HCT116 (cell line): ENCODE measurements at regions not wholly inside any gene's neighbourhood (a gene's known extent, or its start where the extent isn't known, plus 50 kb on each side); places are given as distances from the start of the nearest gene placed in this dataset.

Experiments
- ATAC-seq: fragments of 200-7000 bp; cut with Tn5 transposase; 2 replicates; pipeline ENCODE4 v1.9.1; 2020; ENCODE audit warnings: mild to moderate bottlenecking, moderate library complexity
- BruUV-seq: library from RNA; stranded (reverse); fragments of 400-500 nt; replicated peaks from 2 replicates; lab custom pipeline; 2021; lab: Mats Ljungman, UMichigan
- CTCF ChIA-PET: fragments of 300-600 bp; sonication (Branson Sonifier 250); formaldehyde crosslinking; loops from one replicate; lab custom pipeline; 2021; ENCODE audit warnings: antibody characterized with exemption; lab: Charles Lee
- POLR2A ChIA-PET: fragments of 300-600, 350-600 bp; sonication (Branson Sonifier 250); formaldehyde crosslinking; loops from one replicate; lab custom pipeline; 2021; ENCODE audit warnings: antibody characterized with exemption; lab: Charles Lee
- RAD21 ChIA-PET, 2 experiments: fragments of 300-600 bp; sonication (Branson Sonifier 250); formaldehyde crosslinking; loops; one replicate each; lab custom pipeline; 2023; ENCODE audit warnings: low total read pairs in 2 of 2; ENCODE audit not compliant: uncharacterized antibody in 2 of 2, unreplicated experiment in 2 of 2, low non-redundant PET in 1 of 2; lab: Charles Lee
- DNase-seq: peaks from one replicate; pipeline ENCODE4 v3.0.0-alpha.2; 2010; ENCODE audit warnings: low read depth, low spot score
- H2AFZ ChIP-seq: fragments of 200-600 bp; shearing (Covaris generic), sonication (generic); 2 replicates; pipeline ENCODE4 v1.6.1; 2017; ENCODE audit warnings: low read depth, mixed run types, mixed read lengths, antibody characterized with exemption, low read length; ENCODE audit not compliant: poor library complexity, severe bottlenecking
- H3K27ac ChIP-seq: 2 replicates; pipeline ENCODE4 v1.5.1; 2012; ENCODE audit warnings: low read depth, low read length
- H3K27me3 ChIP-seq: fragments of 200-600 bp; sonication (generic); 2 replicates; pipeline ENCODE4 v1.6.1; 2016; ENCODE audit warnings: mixed run types, low read length, mixed read lengths; ENCODE audit not compliant: insufficient read depth
- H3K36me3 ChIP-seq, 2 experiments: fragments of 200-500 bp in 1 of 2; fragments of 200-600 bp in 1 of 2; sonication (Bioruptor generic) in 1 of 2; sonication (generic) in 1 of 2; 2 replicates each; pipeline versions ENCODE4 v1.5.1 to v1.6.1; 2014 to 2016; ENCODE audit warnings: low read length in 2 of 2, inconsistent platforms in 1 of 2, mixed read lengths in 1 of 2, mixed run types in 1 of 2; ENCODE audit not compliant: insufficient read depth in 2 of 2, control insufficient read depth in 1 of 2
- H3K4me1 ChIP-seq, 2 experiments: fragments of 200-600 bp in 1 of 2; sonication (generic) in 1 of 2; 2 replicates each; pipeline versions ENCODE4 v1.5.1 to v1.6.1; 2012 to 2017; ENCODE audit warnings: low read length in 2 of 2, inconsistent platforms in 1 of 2, mild to moderate bottlenecking in 1 of 2, mixed read lengths in 1 of 2, mixed run types in 1 of 2, moderate library complexity in 1 of 2; ENCODE audit not compliant: insufficient read depth in 2 of 2, control insufficient read depth in 1 of 2
- H3K4me2 ChIP-seq: fragments of 200-600 bp; sonication (generic); 2 replicates; pipeline ENCODE4 v1.6.1; 2017; ENCODE audit warnings: mixed run types, low read length, mixed read lengths
- H3K4me3 ChIP-seq, 2 experiments: fragments of 200-600 bp in 1 of 2; sonication (generic) in 1 of 2; replicated peaks in 1 of 2; 2 replicates each; pipeline ENCODE4 v1.5.1; 2011 to 2016; ENCODE audit warnings: low read length in 2 of 2, control low read depth in 1 of 2, low read depth in 1 of 2, mild to moderate bottlenecking in 1 of 2, mixed read lengths in 1 of 2, mixed run types in 1 of 2
- H3K79me2 ChIP-seq: fragments of 200-600 bp; sonication (generic); 2 replicates; pipeline ENCODE4 v1.6.1; 2017; ENCODE audit warnings: mild to moderate bottlenecking, mixed run types, low read length, moderate library complexity, mixed read lengths; ENCODE audit not compliant: insufficient read depth
- H3K9ac ChIP-seq: fragments of 200-600 bp; sonication (generic); 2 replicates; pipeline ENCODE4 v1.6.1; 2016; ENCODE audit warnings: low read length, mixed read lengths
- H3K9me2 ChIP-seq: fragments of 200-600 bp; sonication (generic), shearing (Covaris generic); 2 replicates; pipeline ENCODE4 v1.6.1; 2017; ENCODE audit warnings: mixed run types, mild to moderate bottlenecking, moderate library complexity; ENCODE audit not compliant: insufficient read depth
- H3K9me3 ChIP-seq, 2 experiments: fragments of 200-500 bp in 1 of 2; fragments of 200-600 bp in 1 of 2; sonication (Bioruptor generic) in 1 of 2; sonication (generic) in 1 of 2; 2 replicates each; pipeline ENCODE4 v1.6.1; 2014 to 2017; ENCODE audit warnings: low read length in 2 of 2, mixed read lengths in 2 of 2, inconsistent platforms in 1 of 2, low read depth in 1 of 2, mild to moderate bottlenecking in 1 of 2, mixed run types in 1 of 2, moderate library complexity in 1 of 2; ENCODE audit not compliant: control insufficient read depth in 1 of 2, insufficient read depth in 1 of 2
- H4K20me1 ChIP-seq: fragments of 200-600 bp; sonication (generic), shearing (Covaris generic); 2 replicates; pipeline ENCODE4 v1.6.1; 2017; ENCODE audit warnings: mixed run types, mild to moderate bottlenecking, moderate library complexity; ENCODE audit not compliant: insufficient read depth
- ATF3 ChIP-seq: IDR thresholded peaks from 2 replicates; pipeline ENCODE4 v1.6.1; 2012
- EGR1 ChIP-seq: IDR thresholded peaks from 2 replicates; pipeline ENCODE4 v1.6.1; 2012; ENCODE audit warnings: low read depth
- ELF1 ChIP-seq: IDR thresholded peaks from 2 replicates; pipeline ENCODE4 v1.6.1; 2012; ENCODE audit warnings: low read depth, borderline replicate concordance
- EZH2 ChIP-seq: fragments of 200-600 bp; sonication (generic); IDR thresholded peaks from 2 replicates; pipeline ENCODE4 v1.6.1; 2017; ENCODE audit warnings: antibody characterized with exemption, mixed run types
- FOSL1 ChIP-seq: IDR thresholded peaks from 2 replicates; pipeline ENCODE4 v1.6.1; 2012; ENCODE audit warnings: low read depth
- POLR2A ChIP-seq: IDR thresholded peaks from 2 replicates; pipeline ENCODE4 v1.7.0; 2011; ENCODE audit warnings: borderline replicate concordance; ENCODE audit not compliant: insufficient read depth, insufficient read length; ENCODE audit errors: extremely low read depth
- POLR2AphosphoS5 ChIP-seq: IDR thresholded peaks from 2 replicates; pipeline ENCODE4 v1.6.1; 2011; ENCODE audit warnings: mild to moderate bottlenecking, low read depth, low read length, moderate library complexity
- RAD21 ChIP-seq: IDR thresholded peaks from 2 replicates; pipeline ENCODE4 v1.6.1; 2012; ENCODE audit warnings: low read depth, mild to moderate bottlenecking
- SIN3A ChIP-seq: IDR thresholded peaks from 2 replicates; pipeline ENCODE4 v1.6.1; 2012; ENCODE audit warnings: low read depth
- SP1 ChIP-seq: IDR thresholded peaks from 2 replicates; pipeline ENCODE4 v1.6.1; 2012; ENCODE audit warnings: low read depth
- SRF ChIP-seq: IDR thresholded peaks from 2 replicates; pipeline ENCODE4 v1.6.1; 2012; ENCODE audit warnings: low read depth
- TCF7L2 ChIP-seq: IDR thresholded peaks from 2 replicates; pipeline ENCODE4 v1.7.0; 2011; ENCODE audit warnings: borderline replicate concordance, inconsistent platforms; ENCODE audit not compliant: insufficient read depth, insufficient read length; ENCODE audit errors: extremely low read depth
- YY1 ChIP-seq: IDR thresholded peaks from 2 replicates; pipeline ENCODE4 v1.6.1; 2011; ENCODE audit warnings: low read length, low read depth, moderate library complexity, mild to moderate bottlenecking; ENCODE audit not compliant: insufficient replicate concordance; ENCODE audit errors: extremely low read depth
- ZBTB33 ChIP-seq: IDR thresholded peaks from 2 replicates; pipeline ENCODE4 v1.6.1; 2011; ENCODE audit warnings: mild to moderate bottlenecking, low read length, moderate library complexity; ENCODE audit not compliant: insufficient replicate concordance; ENCODE audit errors: extremely low read depth
- ZFX ChIP-seq: fragments of 450-650 bp; IDR thresholded peaks from 2 replicates; pipeline ENCODE4 v1.6.1; 2017
- ZNF274 ChIP-seq: fragments of 200-500 bp; sonication (Bioruptor generic); IDR thresholded peaks from 2 replicates; pipeline ENCODE4 v1.6.1; 2014; ENCODE audit warnings: mild to moderate bottlenecking, low read depth, low read length, inconsistent platforms
- intact Hi-C: fragments of 100-400 bp; cut with micrococcal nuclease; formaldehyde crosslinking; loops from 2 replicates; pipeline ENCODE4 v1.10.0; 2022

- TF ChIP-seq ZBTB33 (no peak), YY1 (no peak), FOSL1 (no peak), TCF7L2 (no peak), EZH2 (no peak), SRF (no peak), RAD21 (no peak)
These were observed 119.2 kb downstream of the LRIG2 start (continued) for GRCh38 chr1:113192242-113192641.

GRCh38 chr1:113192980-113193379 is 120.0 kb downstream of the LRIG2 start:
- ChIA-PET POLR2A (no interaction called here), RAD21 (no interaction called here), CTCF (no interaction called here)
- no peak overlapping the region for H2AFZ ChIP-seq
- no peaks in the 10 kb centered on the region for H3K27me3 ChIP-seq
- no TSS peak for BruUV-seq
- TF ChIP-seq TCF7L2, result no peak
- TF ChIP-seq SP1, result no peak
- no peak for TF ChIP-seq EZH2
- no peak for TF ChIP-seq ZNF274
- TF ChIP-seq RAD21, result no peak
- TF ChIP-seq POLR2A, result no peak
- TF ChIP-seq ZFX, result no peak
- no peak for TF ChIP-seq POLR2AphosphoS5
- no peak for TF ChIP-seq ELF1
- no peak for TF ChIP-seq EGR1
- TF ChIP-seq ATF3, result no peak
- TF ChIP-seq SIN3A, result no peak
- H3K9me3 ChIP-seq, result no peaks in the 10 kb centered on the region
- peaks cover 10 to 16% of the 10 kb centered on the region in 2 experiments for H3K4me1 ChIP-seq
- H3K9me2 ChIP-seq, result no peaks in the 10 kb centered on the region
- intact Hi-C loops, result no loop called here
- H3K4me2 ChIP-seq, result no peak overlapping the region
- no peaks in the 10 kb centered on the region for H4K20me1 ChIP-seq
- ATAC-seq, result no peak
- H3K27ac ChIP-seq, result no peak overlapping the region
- no peaks in the 10 kb centered on the region for H3K36me3 ChIP-seq
- no peak for DNase-seq
- H3K79me2 ChIP-seq, result no peaks in the 10 kb centered on the region
- no peak overlapping the region for H3K9ac ChIP-seq
- H3K4me3 ChIP-seq, result no peak overlapping the region
